PFSK-1 (cell line): ENCODE measurements at regions not wholly inside any gene's neighbourhood (a gene's known extent, or its start where the extent isn't known, plus 50 kb on each side); places are given as distances from the start of the nearest gene placed in this dataset.

Experiments
- POLR2AphosphoS5 ChIP-seq: IDR thresholded peaks from 2 replicates; pipeline ENCODE4 v1.6.1; 2012; ENCODE audit warnings: low read depth, mild to moderate bottlenecking, control low read depth, low read length, moderate library complexity
- TAF1 ChIP-seq: IDR thresholded peaks from 2 replicates; pipeline ENCODE4 v1.6.1; 2012; ENCODE audit warnings: low read length, control low read depth, borderline replicate concordance; ENCODE audit not compliant: insufficient read depth

DNA sequence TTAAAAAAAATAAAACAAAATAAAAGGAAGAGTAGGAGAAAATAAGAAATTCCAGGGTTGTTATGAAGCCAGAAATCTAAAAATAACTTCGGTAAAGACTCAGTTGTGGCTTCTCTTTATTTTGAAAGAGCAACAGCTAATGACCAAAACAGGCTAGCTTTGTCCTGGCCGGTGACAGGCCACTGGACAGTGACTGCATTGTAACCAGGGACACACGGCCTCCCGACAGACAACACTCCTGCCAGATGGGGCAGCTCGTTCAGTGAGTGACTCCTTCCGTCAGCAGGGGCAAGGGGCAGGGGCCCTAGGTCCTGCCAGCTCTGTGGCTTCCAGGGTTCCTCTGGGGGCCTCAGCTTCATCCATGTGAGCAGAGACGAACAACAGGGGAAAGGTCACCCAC, 173.4 kb downstream of the KATNAL1 start:
- no peak for TF ChIP-seq TAF1
- no peak for TF ChIP-seq POLR2AphosphoS5
